Tibial nerve (tissue), 4 donors: ENCODE measurements at regions not wholly inside any gene's neighbourhood (a gene's known extent, or its start where the extent isn't known, plus 50 kb on each side); places are given as distances from the start of the nearest gene placed in this dataset.

Experiments used
- DNase-seq, 2 donors: peaks; one replicate each; pipeline ENCODE4 v3.0.0-alpha.2; 2019; ENCODE audit warnings: low spot score in 2 of 2
- H3K27ac ChIP-seq, 4 donors: fragments of 200-600 bp; sonication (generic) in 3 of 4; one replicate each; pipeline ENCODE4 v1.5.1; 2017 to 2019; ENCODE audit warnings: mild to moderate bottlenecking in 1 of 4
- H3K27me3 ChIP-seq, 2 donors: fragments of 200-600 bp; sonication (generic) in 1 of 2; one replicate each; pipeline versions ENCODE4 v1.5.1 to v1.6.0; 2017 to 2019
- H3K36me3 ChIP-seq, 3 donors: fragments of 200-600 bp; sonication (generic); one replicate each; pipeline ENCODE4 v1.5.1; 2018 to 2019
- H3K4me1 ChIP-seq, 4 donors: fragments of 200-600 bp; sonication (generic) in 3 of 4; one replicate each; pipeline ENCODE4 v1.5.1; 2017 to 2019
- H3K4me3 ChIP-seq, 4 donors: fragments of 200-600 bp; sonication (generic) in 3 of 4; one replicate each; pipeline ENCODE4 v1.5.1; 2017 to 2019; ENCODE audit warnings: mild to moderate bottlenecking in 1 of 4, moderate library complexity in 1 of 4
- H3K9me3 ChIP-seq, 4 donors: fragments of 200-600 bp; sonication (generic) in 3 of 4; one replicate each; pipeline ENCODE4 v1.5.1; 2017 to 2019
- CTCF ChIP-seq, 5 experiments: fragments of 200-600 bp in 3 of 5; fragments of 450-650 bp in 2 of 5; sonication (generic) in 3 of 5; IDR thresholded peaks; one replicate each; pipeline ENCODE4 v1.5.1; 2016 to 2019; ENCODE audit warnings: antibody characterized with exemption in 5 of 5, mild to moderate bottlenecking in 3 of 5, moderate library complexity in 2 of 5
- EP300 ChIP-seq, 2 donors: sonication (generic); formaldehyde crosslinking; IDR thresholded peaks; one replicate each; pipeline ENCODE4 v1.6.1; 2017; ENCODE audit warnings: antibody characterized with exemption in 2 of 2, mild to moderate bottlenecking in 1 of 2
- POLR2A ChIP-seq, 2 donors: fragments of 450-650 bp; IDR thresholded peaks; one replicate each; pipeline ENCODE4 v1.6.1; 2017; ENCODE audit warnings: antibody characterized with exemption in 2 of 2, mild to moderate bottlenecking in 2 of 2, moderate library complexity in 2 of 2
- WGBS, 2 donors: methylation state at CpG; one replicate each; pipeline ENCODE4 v1.1.5; 2018; 5-methylcytosine and 5-hydroxymethylcytosine counted together

DNA sequence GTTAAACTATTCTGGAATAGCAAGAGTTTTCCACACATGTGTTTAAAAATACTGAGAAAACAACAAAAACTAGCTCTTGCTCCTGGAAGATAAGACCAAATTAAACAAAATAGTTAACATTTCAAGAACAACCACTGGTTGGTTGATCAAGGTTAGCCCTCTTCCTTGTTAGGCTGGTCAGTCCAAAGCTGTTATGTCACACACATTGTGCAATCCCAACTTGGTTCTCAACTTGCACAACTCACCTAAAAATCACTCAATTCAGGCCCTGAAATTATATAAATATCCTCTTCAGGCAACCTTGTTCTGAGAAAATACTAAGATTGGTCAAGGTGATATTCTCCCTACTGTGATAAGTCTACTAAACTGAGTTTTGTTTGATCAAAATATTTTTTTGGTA is 169.7 kb upstream of the LRP1B start:
- Histone ChIP-seq H3K4me3 (no peak overlapping the region), H3K9me3 (no peaks in the 10 kb centered on the region), H3K4me1 (no peaks in the 10 kb centered on the region), H3K36me3 (no peaks in the 10 kb centered on the region), H3K27ac (no peak overlapping the region), H3K27me3 (no peaks in the 10 kb centered on the region)
- no peak for DNase-seq
- TF ChIP-seq POLR2A (IDR thresholded peaks at IDR 0.05) (no peak), CTCF (IDR thresholded peaks at IDR 0.05) (no peak)

DNA sequence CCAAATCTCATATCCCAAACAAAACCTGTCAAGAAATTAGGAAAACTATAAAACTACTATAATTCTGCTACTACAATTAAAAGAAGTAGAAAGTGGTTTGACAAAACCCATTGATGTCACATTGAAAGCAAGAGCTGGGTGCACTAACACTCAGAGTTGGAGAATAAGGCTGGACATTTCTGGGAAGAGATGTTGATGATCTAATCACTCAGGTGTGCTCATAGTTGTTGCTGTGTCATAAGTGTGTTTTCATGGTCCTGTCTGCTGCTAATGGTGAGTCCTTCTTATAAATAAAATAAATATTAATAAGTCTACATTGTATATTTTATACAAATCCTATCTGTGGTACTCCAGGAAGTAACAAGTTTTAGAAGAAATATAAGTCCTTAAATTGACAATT is 168.2 kb upstream of the LRP1B start:
- Histone ChIP-seq H3K36me3 (no peaks in the 10 kb centered on the region), H3K27me3 (no peaks in the 10 kb centered on the region), H3K9me3 (no peaks in the 10 kb centered on the region), H3K4me3 (no peak overlapping the region), H3K27ac (no peak overlapping the region), H3K4me1 (no peaks in the 10 kb centered on the region)
- TF ChIP-seq CTCF (IDR thresholded peaks at IDR 0.05), result no peak
- TF ChIP-seq POLR2A (IDR thresholded peaks at IDR 0.05), result no peak
- no peak for TF ChIP-seq EP300 (IDR thresholded peaks at IDR 0.05)
- no peak for DNase-seq

DNA sequence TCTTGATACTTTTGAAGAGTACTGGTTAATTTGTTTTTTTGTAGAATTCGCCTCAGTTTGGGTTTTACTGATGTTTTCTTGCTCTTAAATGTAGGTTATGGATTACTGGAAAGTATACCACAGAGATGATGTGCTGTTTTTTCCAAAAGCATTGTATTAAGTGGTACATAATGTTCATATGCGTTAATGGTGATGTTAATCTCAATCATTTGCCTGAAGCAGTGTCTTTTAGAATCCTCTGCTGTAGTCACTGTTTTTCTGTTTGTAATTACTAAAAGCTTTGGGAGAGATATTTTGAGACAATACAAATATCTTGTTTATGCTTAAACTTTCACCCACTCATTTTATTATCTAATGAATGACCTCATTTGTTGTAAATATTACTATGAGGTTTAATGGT is 163.4 kb upstream of the LRP1B start:
- H3K27me3 ChIP-seq, result no peaks in the 10 kb centered on the region
- H3K27ac ChIP-seq, result no peak overlapping the region
- WGBS, 2 donors, result 78 to 82% methylated on average over 2 of the region's 2 CpGs
- H3K4me3 ChIP-seq, result no peak overlapping the region
- H3K36me3 ChIP-seq, result no peaks in the 10 kb centered on the region
- H3K4me1 ChIP-seq, result no peaks in the 10 kb centered on the region
- DNase-seq, result no peak
- no peak for TF ChIP-seq EP300 (IDR thresholded peaks at IDR 0.05)
- no peak for TF ChIP-seq CTCF (IDR thresholded peaks at IDR 0.05)
- no peak for TF ChIP-seq POLR2A (IDR thresholded peaks at IDR 0.05)
- H3K9me3 ChIP-seq, result no peaks in the 10 kb centered on the region

DNA sequence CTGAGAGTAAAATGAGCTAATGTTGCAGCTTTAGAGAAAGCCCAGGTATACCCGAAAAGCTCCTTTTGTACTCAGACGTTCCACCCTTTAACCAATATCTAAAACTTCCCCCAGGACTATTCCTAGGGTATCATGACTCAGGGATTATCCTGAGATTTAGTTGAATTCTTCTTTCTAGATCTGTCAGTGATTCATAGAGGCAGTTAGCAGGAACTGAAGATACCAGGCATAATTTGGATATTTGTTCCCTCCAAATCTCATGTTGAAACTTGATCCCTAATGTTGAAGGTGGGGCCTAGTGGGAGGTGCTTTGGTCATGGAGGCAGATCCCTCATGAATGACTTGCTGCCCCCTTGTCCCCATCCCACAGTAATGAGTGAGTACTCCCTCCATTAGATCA is 161.2 kb upstream of the LRP1B start:
- Histone ChIP-seq H3K9me3 (no peaks in the 10 kb centered on the region), H3K4me3 (no peak overlapping the region), H3K27ac (no peak overlapping the region), H3K27me3 (no peaks in the 10 kb centered on the region), H3K36me3 (no peaks in the 10 kb centered on the region), H3K4me1 (no peaks in the 10 kb centered on the region)
- 74 to 75% methylated on average over 2 of the region's 2 CpGs for WGBS, 2 donors
- TF ChIP-seq EP300 (IDR thresholded peaks at IDR 0.05), result no peak
- TF ChIP-seq POLR2A (IDR thresholded peaks at IDR 0.05), result no peak
- no peak for DNase-seq

DNA sequence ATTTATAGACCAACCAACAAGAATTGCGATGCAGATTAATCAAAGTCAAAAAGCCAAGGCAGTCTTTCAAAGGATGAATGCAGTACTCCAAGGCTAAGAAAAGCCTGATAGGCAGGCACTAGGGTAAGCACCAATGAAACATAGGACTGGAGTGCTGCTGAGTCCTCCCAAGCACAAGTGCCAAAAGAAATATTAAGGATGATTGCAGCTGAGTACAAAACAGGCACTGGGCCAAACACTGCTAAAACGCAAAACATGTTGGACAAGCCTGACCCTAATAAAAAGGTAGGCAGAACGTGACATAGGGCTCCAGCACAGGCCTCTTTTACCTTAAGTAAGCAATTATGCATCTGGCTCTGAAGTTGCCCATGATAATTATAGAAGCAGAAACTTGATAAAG is 160.1 kb upstream of the LRP1B start:
- H3K27me3 ChIP-seq, result no peaks in the 10 kb centered on the region
- no peaks in the 10 kb centered on the region for H3K4me1 ChIP-seq
- no peaks in the 10 kb centered on the region for H3K9me3 ChIP-seq
- 63 to 67% methylated on average over 3 of the region's 3 CpGs for WGBS, 2 donors
- no peak overlapping the region for H3K27ac ChIP-seq
- TF ChIP-seq CTCF (IDR thresholded peaks at IDR 0.05), result no peak
- TF ChIP-seq EP300 (IDR thresholded peaks at IDR 0.05), result no peak
- no peak for TF ChIP-seq POLR2A (IDR thresholded peaks at IDR 0.05)
- no peak for DNase-seq
- H3K4me3 ChIP-seq, result no peak overlapping the region
- H3K36me3 ChIP-seq, result no peaks in the 10 kb centered on the region

DNA sequence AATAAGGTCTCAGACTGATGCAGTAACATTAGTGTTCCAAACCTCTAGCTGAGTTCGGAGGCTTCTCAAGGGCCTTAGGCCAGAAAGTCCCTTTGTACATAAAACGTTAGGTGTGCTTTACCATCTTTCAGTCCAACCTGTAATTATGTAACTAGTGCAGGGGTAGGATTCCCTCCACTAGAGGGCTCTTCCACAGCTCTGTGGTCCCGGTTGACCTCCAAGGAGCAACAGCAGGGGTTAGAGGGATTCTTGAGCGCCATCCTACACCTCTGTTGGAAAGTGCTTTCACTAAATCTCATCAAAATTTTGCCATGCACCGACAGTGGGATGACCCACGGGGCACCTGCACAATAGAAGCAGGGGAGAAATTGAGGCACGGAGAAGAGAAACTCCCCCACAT is 155.8 kb upstream of the LRP1B start:
- no peak overlapping the region for H3K4me3 ChIP-seq
- H3K36me3 ChIP-seq, result no peaks in the 10 kb centered on the region
- no peak for DNase-seq
- H3K27ac ChIP-seq, result no peak overlapping the region
- H3K27me3 ChIP-seq, result no peaks in the 10 kb centered on the region
- H3K4me1 ChIP-seq, result no peaks in the 10 kb centered on the region
- TF ChIP-seq CTCF (IDR thresholded peaks at IDR 0.05) (no peak), POLR2A (IDR thresholded peaks at IDR 0.05) (no peak), EP300 (IDR thresholded peaks at IDR 0.05) (no peak)
- H3K9me3 ChIP-seq, result no peaks in the 10 kb centered on the region
- 55 to 69% methylated on average over 7 of the region's 7 CpGs for WGBS, 2 donors
